H1 (cell line): ENCODE measurements at regions not wholly inside any gene's neighbourhood (a gene's known extent, or its start where the extent isn't known, plus 50 kb on each side); places are given as distances from the start of the nearest gene placed in this dataset.

Experiments used
- ATF3 ChIP-seq: IDR thresholded peaks from 2 replicates; pipeline ENCODE4 v1.6.1; 2011; ENCODE audit warnings: low read depth, mild to moderate bottlenecking, low read length; ENCODE audit not compliant: insufficient read depth
- CHD2 ChIP-seq: IDR thresholded peaks from 2 replicates; pipeline ENCODE4 v1.6.1; 2012; ENCODE audit warnings: low read length, improper control_type of control experiment
- CREB1 ChIP-seq: IDR thresholded peaks from 2 replicates; pipeline ENCODE4 v1.6.1; 2012; ENCODE audit warnings: inconsistent platforms
- GTF2F1 ChIP-seq: IDR thresholded peaks from 2 replicates; pipeline ENCODE4 v1.6.1; 2012; ENCODE audit warnings: low read depth, low read length, improper control_type of control experiment, borderline replicate concordance
- HDAC2 ChIP-seq, 2 experiments: fragments of 300-600 bp in 1 of 2; sonication (generic) in 1 of 2; IDR thresholded peaks; 2 replicates each; pipeline ENCODE4 v1.6.1; 2011 to 2012; ENCODE audit warnings: low read depth in 2 of 2, low read length in 2 of 2, mild to moderate bottlenecking in 2 of 2, moderate library complexity in 2 of 2, borderline replicate concordance in 1 of 2, inconsistent platforms in 1 of 2
- KDM1A ChIP-seq: fragments of 200-600, 300-600 bp; sonication (generic); IDR thresholded peaks from 2 replicates; pipeline ENCODE4 v1.7.1; 2016; ENCODE audit warnings: mild to moderate bottlenecking, low read length, borderline replicate concordance
- NRF1 ChIP-seq: IDR thresholded peaks from 2 replicates; pipeline ENCODE4 v1.6.1; 2011; ENCODE audit warnings: mild to moderate bottlenecking, low read depth, low read length, improper control_type of control experiment
- POU5F1 ChIP-seq: IDR thresholded peaks from 2 replicates; pipeline ENCODE4 v1.6.1; 2011; ENCODE audit warnings: low read depth, mild to moderate bottlenecking, low read length, moderate library complexity
- SIRT6 ChIP-seq: IDR thresholded peaks from one replicate; pipeline ENCODE4 v1.7.1; 2012; ENCODE audit warnings: low read length, inconsistent platforms
- SIX5 ChIP-seq: IDR thresholded peaks from 2 replicates; pipeline ENCODE4 v1.6.1; 2011; ENCODE audit warnings: mild to moderate bottlenecking, low read depth, low read length
- SP1 ChIP-seq: IDR thresholded peaks from 2 replicates; pipeline ENCODE4 v1.6.1; 2011; ENCODE audit warnings: low read depth, low read length
- SP4 ChIP-seq: IDR thresholded peaks from 2 replicates; pipeline ENCODE4 v1.6.1; 2012; ENCODE audit warnings: low read length, inconsistent platforms

GRCh38 chr4:19033816-19034733 lies 1012.5 kb upstream of the LCORL start (continued):
- TF ChIP-seq ATF3 = no peak
- TF ChIP-seq SIX5 = no peak
- TF ChIP-seq POU5F1 = no peak
- TF ChIP-seq HDAC2 (IDR thresholded peaks at IDR 0.05; ENCODE audit: borderline replicate concordance in 1 of 2, low read depth in 2 of 2, low read length in 2 of 2) = no peak
- TF ChIP-seq CREB1 = no peak
- no peak for TF ChIP-seq CHD2
- no peak for TF ChIP-seq SIRT6
- TF ChIP-seq KDM1A = no peak
- no peak for TF ChIP-seq GTF2F1
- no peak for TF ChIP-seq NRF1
- no peak for TF ChIP-seq SP1
- no peak for TF ChIP-seq SP4
- TF ChIP-seq, all 59 proteins: peak for 0
